Putamen (tissue), 1 donor: ENCODE measurements at regions not wholly inside any gene's neighbourhood (a gene's known extent, or its start where the extent isn't known, plus 50 kb on each side); places are given as distances from the start of the nearest gene placed in this dataset.

Source experiments
- DNase-seq: peaks from one replicate; pipeline ENCODE4 v3.0.0-alpha.2; 2016; ENCODE audit warnings: low spot score

DNA sequence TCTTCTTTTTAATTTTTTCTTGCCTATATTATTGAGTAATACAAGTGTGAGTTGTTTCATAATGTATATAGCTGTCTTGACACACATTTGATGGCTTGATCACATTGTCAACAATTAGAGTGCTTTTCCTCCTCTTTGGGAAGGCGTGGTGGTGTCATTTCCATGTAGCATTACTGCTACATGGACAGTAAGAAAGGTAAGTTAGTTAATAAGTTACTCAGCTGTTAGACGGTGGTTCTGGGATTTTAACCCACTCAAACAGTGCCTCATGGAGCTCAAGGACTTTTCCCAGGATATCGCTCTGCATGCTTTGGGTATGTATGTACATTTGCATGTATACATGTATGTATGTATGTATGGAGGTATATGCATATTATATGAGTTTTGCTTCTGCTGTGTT, 94.6 kb downstream of the HAPSTR1 start:
- DNase-seq: no peak

DNA sequence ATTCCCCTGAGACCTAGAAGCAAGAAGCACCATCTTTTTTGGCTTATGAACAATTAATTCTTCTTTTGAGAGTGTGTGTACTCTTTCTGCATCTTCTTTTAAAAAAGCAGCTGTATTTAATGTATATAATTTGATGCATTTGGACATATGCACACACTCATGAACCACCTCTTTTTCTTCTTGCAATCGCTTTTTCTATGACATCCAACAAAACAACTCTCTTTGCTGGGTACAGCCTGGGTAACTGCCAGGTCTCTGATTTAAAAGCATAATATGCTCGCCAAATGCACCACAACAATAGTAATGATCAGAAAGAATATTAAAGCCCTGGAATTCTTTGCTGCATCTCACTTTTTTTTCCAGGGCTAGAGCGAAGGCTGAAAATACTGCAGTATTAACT, 97.3 kb downstream of the HAPSTR1 start:
- no peak for DNase-seq

DNA sequence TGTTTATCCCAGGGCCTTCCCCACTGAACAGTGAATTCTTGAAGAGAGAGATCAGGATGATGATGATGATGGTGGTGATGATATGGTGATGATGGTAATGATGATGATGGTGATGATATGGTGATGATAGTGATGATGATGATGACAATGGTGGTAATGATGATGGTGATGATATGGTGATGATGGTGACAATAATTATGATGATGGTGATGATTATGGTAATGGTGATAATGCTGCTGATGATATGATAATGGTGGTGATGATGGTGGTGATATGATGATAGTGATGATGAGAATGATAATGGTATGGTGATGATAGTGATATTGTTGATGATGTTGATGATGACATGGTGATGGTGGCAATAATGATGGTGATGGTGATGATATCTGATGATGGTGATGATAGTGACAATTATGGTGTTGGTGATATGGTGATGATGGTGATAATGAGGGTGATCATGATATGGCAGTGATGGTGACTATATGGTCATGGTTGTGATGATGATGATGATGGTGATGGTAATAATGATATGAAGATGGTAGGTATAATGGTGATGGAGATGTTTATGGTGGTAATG, 99.9 kb downstream of the HAPSTR1 start:
- no peak for DNase-seq

DNA sequence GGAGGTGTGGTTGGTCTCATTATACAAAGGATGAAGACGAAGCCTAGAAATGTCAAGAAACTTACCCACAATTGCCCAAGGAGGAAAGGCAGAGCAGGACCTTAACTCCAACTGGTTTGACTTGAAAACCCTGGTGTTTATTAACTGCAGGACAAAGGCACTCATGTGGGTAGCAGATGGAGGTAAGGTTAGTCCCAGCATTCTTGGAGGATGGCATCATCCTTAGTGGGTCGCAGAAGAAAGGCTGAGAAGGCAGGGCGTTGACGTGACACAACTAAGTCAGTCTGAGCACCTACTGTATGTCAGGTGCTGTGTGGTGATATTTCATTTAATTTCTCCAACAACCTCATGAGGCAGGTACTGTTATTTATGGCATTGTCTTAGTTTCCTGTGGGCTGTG, 101.3 kb downstream of the HAPSTR1 start:
- no peak for DNase-seq

DNA sequence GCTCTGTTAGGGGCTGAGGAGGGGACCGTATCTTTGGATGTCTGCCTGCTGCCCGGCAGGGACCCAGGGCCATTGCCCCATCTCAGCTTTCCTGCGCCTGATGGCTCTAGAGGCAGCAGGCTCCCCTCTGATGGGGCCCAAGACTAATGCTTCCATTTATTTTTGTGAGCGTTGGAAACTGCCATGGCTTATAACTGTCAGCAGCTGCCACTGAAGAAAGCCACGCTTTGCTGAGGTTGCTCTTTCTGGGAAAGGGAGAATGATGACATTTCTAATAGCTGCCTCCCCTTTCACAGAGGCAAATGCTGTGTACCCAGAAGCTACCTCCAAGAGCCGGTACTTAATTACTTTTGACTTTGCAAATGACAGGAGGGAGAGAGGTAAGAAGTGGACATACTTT, 103.8 kb downstream of the HAPSTR1 start:
- DNase-seq: no peak

DNA sequence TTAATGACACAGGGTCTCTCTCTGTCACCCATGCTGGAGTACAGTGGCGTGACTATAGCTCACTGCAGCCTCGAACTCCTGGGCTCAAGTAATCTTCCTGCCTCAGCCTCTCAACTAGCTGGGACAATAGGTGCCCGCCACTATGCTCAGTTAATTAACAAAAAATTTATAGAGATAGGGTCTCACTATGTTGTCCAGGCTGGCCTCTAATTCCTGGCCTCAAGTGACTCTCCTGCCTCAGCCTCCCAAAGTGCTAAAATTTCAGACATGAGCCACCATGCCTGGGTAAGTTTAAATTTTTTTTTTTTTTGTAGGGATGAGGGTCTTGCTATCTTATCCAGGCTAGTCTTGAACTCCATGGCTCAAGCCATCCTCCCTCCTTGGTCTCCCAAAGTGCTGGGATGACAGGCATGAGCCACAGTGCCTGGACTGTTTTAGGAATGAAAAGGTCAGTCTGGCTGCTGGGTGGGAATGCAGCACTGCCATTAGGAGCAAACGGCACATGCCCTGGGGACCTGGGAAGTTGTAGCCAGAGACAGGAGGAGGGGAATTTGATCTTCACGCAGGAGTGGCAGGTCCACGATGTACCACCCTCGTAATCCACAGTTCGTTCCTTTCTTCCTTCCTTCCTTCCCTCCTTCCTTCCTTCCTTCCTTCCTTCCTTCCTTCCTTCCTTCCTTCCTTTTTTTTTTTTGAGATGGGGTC, 106.7 kb downstream of the HAPSTR1 start:
- no peak for DNase-seq

DNA sequence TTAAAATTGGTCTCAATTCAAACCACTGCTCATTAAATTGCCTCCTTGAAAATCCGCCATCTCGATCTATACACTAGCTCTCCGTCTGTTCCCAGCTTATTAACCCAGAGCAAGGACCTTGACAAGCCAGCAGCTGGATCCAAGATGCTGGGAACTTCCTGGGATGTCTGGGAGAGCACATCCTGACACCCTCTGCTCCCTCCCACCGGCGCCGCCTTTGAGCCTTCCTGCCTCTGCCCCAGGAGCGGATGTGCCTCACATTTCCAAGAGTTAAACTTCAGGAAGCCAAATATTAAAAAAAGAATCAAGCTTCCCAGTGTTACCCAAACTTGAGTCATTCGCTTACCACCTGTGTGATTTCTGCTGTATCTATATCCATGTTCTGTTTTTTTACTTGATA, 107.9 kb downstream of the HAPSTR1 start:
- DNase-seq: no peak

DNA sequence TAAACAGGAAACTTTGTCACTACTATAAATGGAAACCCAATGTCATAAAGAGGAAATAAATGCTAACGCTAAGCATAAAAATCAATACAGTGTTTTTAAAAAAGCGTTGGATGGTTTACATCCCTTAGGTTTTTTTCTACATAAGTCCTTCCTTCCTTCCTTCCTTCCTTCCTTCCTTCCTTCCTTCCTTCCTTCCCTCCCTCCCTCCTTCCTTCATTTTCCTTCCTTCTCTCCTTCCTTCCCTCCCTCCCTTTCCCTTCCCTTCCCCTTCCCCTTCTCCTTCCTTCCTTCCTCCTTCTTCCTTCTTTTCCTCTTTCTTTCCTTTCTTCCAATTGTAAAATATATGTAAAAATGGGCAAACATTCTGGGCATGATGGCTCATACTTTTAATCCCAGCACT, 108.3 kb downstream of the HAPSTR1 start:
- DNase-seq: no peak

DNA sequence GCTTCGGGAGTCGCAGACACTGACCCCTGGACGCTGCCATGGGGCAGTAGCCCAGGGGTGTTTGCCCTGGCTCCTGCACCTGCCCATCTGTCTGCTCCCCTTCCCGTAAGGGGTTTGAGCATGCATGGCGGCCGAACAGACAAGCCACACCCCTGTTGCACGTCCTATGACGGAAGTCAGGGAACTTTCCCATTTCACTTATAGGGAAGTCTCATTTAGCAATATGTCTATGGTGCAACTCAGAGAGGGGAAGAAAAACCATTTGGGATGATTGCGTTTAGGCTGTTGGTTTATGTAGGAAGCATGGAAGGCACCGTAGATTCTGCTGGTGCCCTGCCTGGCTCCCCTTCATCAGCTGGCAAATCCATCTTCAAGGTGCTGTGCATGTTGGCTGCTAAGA, 112.5 kb downstream of the HAPSTR1 start:
- no peak for DNase-seq

DNA sequence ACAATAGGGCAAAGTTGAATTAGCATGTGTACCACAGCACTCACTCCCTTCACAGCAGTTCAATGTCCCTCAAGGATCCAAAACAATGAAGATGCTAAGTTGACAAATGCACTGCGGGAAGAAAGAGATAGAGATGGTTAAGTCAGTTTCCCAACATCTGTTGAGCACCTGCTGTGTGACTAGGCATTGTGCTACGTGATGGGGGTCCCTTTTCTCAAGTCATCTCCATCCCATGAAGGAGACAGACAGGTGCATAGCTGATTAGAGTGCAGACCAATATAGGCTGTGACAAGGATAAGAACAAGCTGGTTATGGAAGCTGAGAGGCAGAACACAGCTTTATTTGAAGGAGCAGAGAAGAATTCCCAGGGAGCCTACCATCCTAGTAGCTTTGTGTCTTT, 114.2 kb downstream of the HAPSTR1 start:
- DNase-seq: no peak

DNA sequence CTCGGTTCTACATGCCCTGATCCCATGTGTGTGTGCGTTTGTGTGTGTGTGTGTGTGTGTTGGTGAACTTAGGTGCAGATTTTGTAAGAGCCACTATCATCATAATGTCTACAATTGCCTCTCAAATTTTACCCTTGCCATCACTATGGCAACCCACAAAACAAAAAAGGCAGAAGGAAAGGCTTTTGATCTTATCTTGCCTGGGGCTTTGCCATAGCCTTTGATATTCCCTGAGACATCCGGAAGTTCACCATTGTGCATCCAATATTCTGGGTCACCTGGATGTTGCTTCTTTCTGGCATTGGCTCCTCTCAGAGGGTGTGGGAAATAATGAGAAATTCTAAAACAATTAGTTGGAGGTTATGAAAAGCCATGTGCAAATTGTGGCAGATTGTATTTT, 114.7 kb downstream of the HAPSTR1 start:
- no peak for DNase-seq

DNA sequence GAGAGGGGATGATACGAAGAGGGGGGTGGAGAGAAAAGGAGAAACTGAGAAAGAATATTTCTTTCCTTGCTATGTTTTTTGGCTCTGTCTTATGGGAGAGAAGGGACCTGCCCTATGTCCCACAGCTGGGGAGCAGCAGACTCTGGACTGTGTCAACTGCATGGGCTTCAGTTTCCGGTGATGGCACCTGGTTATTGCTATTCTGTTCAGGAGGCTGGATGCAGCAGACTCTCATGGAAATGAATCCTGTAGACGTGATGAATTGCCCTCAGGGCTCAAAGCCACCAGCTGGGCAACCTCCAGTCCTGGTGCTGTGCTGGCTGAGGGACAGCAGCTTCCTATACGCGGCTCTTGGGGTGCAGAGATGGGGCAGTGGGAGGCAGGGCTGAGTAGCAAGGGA, 121.2 kb downstream of the HAPSTR1 start:
- DNase-seq: no peak

DNA sequence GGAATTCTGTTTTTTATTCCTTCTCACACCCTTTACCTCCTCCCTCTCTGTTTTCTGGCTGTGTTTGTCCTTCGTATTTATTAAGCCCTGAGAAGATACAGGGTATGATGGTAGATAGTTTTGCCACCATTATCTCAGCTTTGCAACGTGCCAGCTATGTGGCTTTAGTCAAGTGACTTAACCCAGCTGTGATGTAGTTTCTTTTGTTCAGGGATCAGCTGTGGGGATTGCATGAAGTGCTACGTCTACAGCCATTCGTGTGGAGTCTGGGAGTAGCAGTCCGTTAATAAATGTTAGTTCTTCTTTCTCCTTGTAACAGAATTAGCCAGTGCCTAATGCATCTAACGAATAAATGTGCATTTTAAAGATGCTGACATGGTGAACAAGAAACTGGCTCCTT, 128.4 kb downstream of the HAPSTR1 start:
- DNase-seq: peak; percentile 17

DNA sequence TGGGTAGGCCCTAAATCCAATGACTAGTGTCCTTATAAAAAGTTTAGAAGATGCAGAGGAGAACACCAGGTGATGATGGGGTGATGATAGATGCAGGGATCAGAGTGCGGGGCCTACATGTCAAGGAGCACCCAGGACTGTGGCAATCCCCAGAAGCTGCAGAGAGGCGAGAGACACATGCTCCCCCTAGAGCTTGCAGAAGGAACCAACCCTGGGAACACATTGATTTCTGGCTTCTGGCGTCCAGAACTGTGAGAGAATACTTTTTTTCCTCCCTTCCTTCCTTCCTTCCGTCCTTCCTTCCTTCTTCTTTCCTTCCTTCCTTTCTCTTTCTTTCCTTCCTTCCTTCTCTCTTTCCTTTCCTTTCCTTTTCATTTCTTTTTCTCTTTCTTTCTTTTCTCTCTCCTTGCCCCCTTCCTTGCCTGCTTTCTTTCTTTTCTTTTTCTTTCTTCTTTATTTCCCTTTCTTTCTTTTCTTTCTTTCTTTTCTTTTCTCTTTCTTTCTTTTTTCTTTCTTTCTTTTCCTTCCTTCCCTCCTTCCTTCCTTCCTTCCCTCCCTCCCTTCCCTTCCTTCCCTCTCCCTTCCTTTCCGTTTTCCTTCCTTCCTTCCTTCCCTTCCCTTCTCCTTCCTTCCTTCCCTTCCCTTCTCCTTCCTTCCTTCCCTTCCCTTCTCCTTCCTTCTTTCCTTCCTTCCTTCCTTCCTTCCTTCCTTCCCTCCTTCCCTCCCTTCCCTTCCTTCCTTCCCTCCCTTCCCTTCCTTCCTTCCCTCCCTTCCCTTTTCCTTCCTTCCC, 134.3 kb downstream of the HAPSTR1 start:
- DNase-seq: peak; percentile 58

DNA sequence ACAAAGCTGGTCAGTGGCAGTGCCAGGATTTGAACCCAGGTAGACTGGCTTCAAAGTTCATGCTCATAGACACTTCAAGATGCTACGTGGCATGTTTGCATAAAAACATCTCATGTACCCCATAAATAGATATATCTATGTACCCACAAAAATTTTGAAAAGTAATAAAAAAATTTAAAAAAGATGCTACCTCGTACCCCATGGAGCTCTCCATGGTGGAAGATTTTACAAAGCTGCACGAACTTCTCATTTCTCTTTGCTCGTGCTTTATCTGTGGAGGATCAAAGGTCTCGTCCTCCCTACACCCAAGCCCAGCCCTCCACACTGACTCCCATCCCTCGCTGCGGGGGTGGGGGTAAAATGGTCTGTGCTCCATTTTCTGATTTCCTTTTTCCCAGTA, 135.5 kb downstream of the HAPSTR1 start:
- no peak for DNase-seq

DNA sequence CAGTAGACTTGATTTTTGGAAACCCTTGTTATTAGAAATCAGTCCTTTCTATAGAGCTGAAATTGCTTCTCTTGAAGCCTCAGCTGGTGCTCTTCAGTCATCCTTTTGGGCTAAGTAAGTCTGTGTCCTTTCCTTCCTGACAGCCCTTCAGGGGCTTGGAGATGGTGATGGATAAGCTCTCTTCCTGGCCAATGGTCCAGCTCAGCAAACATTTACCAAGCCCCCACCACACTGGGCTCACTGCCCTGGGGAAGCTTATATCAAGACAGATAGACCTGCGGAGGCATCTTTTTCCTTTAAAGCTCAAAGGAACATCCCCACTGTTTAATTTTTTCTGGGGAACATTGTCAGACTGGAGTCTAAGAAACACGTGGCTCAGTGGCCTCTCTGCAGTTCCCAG, 139.6 kb downstream of the HAPSTR1 start:
- no peak for DNase-seq

DNA sequence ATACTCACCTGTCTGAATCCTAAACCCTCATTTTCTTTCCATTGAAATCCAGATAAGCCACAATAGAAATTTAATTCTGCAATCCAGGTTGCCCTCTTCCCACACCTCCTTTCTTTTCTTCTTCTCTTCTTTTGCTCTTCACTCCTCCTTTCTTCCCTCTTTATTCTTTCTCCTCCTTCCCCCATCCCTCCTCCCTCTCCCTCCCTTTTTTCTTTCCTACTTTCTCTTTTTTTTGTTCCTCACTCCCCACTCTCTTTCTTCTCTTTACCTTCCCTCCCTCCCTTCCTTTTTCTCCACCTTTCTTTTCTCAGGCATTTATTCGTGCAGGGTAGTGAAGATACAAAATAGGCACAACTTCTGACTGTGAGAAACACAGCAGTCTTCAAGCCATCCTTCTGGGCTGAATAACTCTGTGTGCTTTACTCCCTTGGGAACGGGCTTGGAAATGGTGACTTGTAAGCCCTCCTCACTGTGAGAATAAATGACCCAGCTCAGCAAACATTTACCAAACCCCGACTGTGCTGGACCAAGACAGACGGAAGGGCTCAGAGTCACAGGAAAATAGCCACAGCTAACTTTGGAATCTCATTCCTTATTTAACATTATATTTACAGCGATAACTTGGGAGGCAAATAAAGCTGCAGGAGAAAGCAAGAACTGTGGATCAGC, 140.8 kb downstream of the HAPSTR1 start:
- DNase-seq: no peak

DNA sequence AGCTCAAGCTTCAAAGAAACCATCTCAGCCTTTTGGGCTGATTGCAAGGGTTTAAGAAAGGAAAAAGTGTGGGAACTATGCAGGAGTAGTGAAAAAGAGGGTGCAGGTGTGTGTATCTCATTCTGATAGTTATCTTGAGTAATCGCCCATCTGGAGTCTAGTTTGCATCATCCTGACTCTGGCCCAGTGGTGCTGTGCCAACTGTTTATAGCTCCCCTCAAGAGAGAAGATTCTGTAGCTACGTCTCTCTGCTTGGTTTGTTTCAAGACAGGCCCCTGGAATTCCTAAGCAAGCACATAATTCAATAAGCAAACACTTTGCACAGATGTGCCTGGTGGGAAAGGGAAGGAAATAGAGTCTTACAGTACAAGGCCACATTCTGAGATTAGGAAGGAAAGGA, 144.4 kb downstream of the HAPSTR1 start:
- no peak for DNase-seq

DNA sequence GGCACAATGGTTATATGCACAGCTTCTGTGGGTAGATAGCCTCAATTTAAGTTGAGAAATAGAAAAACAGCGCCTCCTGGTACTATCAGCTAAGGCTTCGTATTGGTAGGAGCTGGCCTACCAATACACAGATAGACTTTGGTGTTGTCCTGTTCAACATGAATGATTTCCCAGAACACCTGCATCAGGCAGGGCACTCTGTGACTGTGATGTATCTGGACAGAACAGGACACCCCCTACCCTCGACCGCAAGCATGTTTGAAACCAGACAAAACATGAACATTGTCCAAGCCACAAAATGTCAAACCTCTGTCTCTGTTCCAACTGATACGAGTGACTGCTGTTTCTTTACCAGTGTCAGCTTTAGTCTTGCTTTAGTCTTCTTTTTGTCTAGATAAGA, 144.9 kb downstream of the HAPSTR1 start:
- no peak for DNase-seq

DNA sequence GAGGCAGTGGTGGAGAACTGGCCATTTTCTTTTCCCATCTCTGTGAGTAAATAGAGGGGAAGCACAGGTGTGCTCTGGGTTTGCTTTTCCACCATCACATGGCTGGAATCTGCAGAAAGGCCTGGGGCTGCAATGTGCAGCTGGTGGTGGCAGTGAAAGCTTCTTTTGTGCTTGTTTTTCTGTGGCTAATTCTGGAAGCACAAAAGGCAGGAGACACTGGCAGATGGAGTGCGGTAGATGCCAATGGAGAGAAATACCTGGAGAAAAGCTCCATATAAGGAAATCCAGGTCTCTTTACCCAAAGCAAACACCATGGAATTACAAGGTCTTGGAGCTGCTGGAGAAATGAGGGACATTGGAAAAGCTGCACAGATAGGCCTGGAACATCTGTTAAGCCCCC, 146.9 kb downstream of the HAPSTR1 start:
- DNase-seq: no peak

DNA sequence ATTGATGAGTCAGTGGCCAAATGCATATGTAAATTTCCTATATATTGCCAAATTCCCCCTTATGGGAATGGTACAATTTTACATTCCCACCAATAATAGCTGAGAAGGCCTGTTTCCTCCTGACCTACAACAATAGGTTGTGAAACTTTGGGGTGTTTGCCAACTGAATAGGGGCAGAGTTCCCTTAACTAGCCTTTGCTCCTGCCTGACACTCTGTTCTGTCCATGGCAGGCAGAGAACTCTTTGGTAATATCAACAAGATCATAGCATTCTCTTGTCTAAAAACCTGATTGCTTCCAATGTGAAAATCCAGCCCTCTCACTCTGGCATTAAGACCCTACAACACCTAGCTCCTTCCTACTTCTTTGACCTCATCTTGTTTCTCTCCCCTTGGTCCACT, 149.7 kb downstream of the HAPSTR1 start:
- no peak for DNase-seq

DNA sequence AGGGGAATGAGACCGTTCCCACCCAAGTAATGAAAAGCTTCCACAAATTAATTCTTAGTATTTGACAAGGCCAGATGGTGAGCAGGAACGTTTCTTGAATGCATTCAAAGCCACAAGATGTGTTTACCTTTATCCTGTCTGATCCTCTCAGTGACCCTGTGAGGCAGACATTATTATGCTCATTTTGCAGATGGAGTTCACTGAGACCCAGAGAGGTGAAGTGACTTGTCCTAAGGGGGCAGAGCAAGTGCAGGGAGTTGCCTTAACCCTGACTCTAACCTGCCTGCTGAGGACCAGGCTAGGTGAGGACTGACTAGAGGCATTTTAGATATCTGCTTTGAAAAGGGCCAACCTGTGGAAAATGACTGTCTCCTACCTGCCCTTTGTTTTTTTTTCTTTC, 156.7 kb downstream of the HAPSTR1 start:
- no peak for DNase-seq

DNA sequence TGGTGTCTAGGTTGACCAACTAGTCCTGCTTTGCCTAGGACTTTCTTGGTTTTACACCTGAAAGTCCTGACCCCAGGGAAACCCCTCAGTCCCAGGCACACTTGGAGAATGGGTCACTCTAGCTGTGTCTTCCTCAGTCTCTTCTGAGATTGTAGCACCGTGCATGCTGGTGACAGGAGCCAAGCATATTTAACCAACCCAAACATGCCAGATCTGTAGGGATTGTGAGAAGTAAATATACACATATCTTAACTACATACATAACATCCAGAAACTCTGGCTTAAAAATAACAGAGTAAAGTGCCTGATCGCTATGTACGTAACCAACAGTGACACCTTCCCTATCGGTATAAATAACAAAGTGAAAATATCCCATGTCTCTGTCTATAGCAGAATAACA, 158.1 kb downstream of the HAPSTR1 start:
- no peak for DNase-seq
